ENCODE measurements at regions not wholly inside any gene's neighbourhood (a gene's known extent, or its start where the extent isn't known, plus 50 kb on each side); places are given as distances from the start of the nearest gene placed in this dataset.
"Not testable (repeated sequence)": the region's sequence is repeated elsewhere in the genome, so short reads cannot be mapped to it uniquely, and the experiment has no call there.

DNA sequence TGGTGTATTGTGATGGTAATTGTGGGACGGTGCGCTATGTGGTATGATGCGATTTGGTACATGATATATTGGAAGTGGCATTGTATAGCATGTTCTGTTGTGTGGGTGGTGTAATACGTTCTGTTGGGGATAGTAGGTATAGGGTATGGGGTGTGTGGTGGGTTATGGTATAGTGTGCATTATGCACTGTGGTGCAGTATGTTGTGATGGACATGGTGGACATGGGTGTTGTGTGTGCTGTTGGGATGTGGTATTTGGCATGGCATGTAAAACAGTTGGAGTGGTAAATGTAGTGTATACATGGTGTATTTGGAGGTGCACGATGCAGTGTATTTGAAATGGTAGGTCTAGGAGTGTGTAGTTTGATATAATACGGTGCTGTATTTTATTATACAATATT is 170.6 kb upstream of the CNTNAP4 start:
- no peak for DNase-seq
- in situ Hi-C loops (cut with HindIII; ENCODE audit: low pct_ligation_motif_present, low pct_unique_long_range_greater_than_20kb, low sequenced_read_pairs), result no loop called here

DNA sequence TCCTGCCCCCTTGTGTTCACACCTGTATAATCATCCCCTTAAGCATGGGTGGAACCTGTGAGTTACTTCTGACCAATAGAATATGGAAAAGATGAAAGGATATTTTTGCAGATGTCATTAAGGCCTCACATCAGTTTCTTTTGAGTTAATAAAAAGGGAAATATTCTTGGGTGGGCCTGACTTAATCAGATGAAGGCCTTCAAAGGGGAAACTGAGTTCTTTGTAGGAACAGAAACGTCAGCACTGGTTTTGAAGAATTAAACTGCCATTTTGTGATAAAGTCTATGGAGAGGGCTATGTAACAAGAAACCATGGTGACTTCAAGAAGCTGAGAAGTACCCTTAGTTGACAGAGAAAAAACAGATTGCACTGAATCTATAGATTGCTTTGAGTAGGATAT is 168.7 kb upstream of the CNTNAP4 start:
- in situ Hi-C loops (cut with HindIII; ENCODE audit: low pct_ligation_motif_present, low pct_unique_long_range_greater_than_20kb, low sequenced_read_pairs), result no loop called here
- no peak for DNase-seq

DNA sequence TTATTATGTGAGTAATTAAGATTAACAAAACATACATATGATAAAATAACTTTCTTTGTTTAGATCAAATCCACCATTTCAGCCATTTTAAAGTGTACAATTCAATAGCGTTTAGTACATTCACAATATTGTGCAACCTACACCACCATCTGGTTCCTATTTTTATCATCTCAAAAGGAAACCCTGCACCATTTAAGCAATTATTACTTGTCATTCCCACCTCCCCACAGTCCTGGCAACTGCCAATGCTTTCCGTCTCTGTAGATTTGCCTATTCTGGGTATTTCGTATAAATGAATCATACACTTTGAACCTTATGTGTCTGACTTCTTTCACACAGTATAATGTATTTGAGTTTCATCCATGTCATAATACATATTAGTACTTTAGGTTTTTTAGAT is 162.5 kb upstream of the CNTNAP4 start:
- DNase-seq, result no peak
- in situ Hi-C loops (cut with HindIII; ENCODE audit: low pct_ligation_motif_present, low pct_unique_long_range_greater_than_20kb, low sequenced_read_pairs), result no loop called here

DNA sequence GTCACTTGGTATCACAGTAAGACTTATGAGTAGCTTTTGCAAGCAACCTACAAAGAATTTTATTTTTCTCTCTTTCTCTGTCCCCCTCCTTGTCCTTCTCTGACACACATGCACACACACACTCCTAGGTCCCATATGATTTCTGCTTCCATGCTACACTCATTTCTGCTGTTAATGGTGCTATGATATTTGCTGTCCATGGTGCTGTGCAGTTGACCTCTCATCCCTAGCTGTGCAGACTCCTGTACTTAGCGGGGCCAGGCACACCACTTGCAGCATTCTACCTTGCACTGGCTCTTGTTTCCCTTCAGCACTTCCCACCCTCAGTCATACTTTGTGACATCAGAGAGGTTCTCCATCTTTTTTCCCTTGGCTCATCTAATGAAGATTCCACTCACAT is 158.9 kb upstream of the CNTNAP4 start:
- in situ Hi-C loops (cut with HindIII; ENCODE audit: low pct_ligation_motif_present, low pct_unique_long_range_greater_than_20kb, low sequenced_read_pairs), result no loop called here
- no peak for DNase-seq

DNA sequence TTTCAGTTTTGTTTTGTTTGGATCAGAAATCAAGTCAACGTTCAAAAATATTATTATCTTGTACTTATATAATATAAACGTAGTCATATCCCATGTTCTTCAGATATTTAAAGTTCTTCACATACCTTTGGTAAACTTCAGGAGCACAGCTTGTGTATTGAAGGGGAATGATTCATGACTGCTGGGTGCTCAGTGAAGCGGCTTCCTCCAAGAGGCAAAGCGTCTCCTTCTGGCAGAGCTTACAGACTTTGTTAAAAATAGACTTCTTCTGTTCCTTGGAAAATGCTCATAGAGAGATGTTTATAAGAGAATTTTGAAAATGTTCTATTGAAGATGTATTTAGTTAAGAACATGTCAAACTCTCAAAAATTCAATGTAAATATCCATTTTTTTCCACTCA is 155.6 kb upstream of the CNTNAP4 start:
- DNase-seq, result no peak
- in situ Hi-C loops (cut with HindIII; ENCODE audit: low pct_ligation_motif_present, low pct_unique_long_range_greater_than_20kb, low sequenced_read_pairs), result no loop called here

DNA sequence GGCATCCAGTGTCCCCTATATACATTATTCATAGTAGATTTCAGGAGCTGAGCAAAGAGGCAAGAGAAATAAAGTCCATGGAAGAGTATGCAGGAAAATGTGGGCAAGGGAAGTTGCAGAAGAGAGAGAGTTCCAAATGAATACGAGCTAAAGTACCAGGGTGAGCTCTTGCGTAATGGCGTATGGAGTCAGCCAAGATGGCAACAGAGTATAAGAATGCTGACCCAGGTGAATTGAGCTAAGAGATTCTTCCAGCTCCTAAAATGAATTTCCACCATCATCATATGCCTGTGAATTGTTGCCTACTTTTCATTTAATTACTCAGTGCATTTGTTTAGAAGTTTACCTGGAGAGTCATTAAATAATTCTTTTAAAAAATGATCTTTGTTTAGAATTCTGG is 153.2 kb upstream of the CNTNAP4 start:
- no peak for DNase-seq
- in situ Hi-C loops (cut with HindIII; ENCODE audit: low pct_ligation_motif_present, low pct_unique_long_range_greater_than_20kb, low sequenced_read_pairs), result no loop called here

DNA sequence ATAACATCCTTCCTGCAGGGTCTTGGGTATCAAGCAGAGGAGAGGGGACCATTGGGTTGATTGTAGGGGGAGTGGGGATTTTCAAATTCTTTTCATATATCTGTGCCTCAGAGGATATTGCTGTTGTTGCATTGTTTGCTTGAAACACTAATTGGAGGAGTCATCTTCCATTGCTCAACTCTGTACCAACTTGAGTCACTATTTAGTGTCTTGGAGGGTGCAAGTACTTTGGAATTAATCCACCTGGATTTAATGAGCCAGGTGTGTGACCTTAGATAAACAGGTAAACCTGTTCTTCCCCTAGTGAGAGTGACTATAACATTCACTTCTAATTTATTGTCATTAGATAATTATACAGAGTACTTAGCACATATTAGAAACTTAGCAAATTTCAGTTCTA is 151.3 kb upstream of the CNTNAP4 start:
- in situ Hi-C loops (cut with HindIII; ENCODE audit: low pct_ligation_motif_present, low pct_unique_long_range_greater_than_20kb, low sequenced_read_pairs), result no loop called here
- DNase-seq, result no peak

DNA sequence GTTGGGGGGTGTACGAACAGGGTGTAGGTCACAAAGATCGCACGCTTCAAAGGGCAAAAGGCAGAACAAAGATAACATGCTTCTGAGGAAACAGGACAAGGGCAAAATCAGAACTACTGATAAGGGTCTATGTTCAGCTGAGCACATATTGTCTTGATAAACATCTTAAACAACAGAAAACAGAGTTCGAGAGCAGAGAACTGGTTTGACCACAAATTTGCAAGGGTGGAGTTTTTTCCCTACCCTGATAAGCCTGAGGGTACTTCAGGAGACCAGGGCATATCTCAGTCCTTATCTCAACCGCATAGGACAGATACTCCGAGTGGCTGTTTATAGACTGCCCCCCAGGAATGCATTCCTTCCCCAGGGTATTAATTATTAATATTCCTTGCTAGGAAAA is 139.1 kb upstream of the CNTNAP4 start:
- DNase-seq; in situ Hi-C loops (cut with HindIII; ENCODE audit: low pct_ligation_motif_present, low pct_unique_long_range_greater_than_20kb, low sequenced_read_pairs): not testable (repeated sequence)

DNA sequence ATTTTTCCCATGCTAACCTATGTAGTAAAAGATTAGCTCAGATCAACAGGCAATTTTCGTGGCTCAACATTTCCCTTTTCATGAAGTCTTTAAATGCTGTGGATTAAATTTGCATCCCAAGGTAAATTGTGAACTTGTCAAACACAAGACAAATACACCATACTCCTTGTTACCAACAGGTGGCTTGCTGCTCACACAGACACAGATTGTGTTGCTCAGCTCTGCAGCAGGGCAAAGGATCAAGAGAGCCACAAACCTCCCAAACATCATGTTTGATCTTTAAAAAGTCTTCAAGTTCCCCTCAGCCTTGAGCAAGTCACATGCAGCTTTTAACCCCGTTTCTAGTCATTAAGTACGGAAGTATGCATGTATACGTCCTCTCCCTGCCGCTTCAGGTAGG is 119.6 kb upstream of the CNTNAP4 start:
- in situ Hi-C loops (cut with HindIII; ENCODE audit: low pct_ligation_motif_present, low pct_unique_long_range_greater_than_20kb, low sequenced_read_pairs), result no loop called here
- no peak for DNase-seq

DNA sequence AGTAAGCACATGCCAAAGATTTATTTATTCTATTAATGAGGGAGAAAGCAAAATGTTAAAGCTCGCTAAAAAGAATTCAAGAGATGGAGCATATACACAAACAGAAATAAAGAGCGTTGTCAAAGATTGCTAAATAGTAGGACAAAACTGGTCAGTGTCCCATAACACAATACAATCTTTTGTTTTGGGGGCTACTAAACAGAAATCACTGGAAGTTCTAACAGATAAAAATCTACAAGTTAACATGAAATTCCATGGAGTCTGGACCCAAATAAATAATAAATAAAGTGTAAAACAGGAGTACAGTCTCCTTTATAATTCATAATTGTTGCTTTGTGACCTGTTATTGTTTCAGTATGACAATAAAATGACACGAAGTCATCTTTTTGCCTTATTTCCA is 115.2 kb upstream of the CNTNAP4 start:
- no peak for DNase-seq
- in situ Hi-C loops (cut with HindIII; ENCODE audit: low pct_ligation_motif_present, low pct_unique_long_range_greater_than_20kb, low sequenced_read_pairs), result no loop called here

DNA sequence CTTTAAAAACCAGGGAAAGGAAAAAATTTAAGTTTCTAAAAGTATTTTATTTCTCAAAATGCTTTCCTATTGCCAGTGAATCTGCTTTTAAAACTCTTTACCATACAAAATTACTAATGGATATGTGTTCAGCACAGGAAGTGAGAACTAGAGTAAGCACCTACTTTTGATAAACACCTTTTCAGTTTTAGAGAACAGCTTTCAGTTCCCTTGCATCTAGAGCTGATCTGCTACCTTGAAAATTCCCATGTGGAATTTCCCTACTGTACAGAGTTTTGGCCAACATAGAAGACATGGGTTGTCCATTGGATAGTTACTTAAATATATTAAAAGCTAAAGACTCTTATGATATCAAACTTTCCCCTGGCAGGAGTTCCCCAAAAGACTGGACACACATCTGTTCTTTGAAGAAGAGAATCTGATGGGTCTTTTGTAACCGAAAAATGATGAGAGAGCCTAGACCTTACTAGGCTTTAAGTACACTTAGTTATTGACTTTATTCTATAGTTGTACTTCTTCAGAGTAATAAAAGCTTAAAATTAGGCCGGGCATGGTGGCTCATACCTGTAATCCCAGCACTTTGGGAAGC is 112.1 kb upstream of the CNTNAP4 start:
- in situ Hi-C loops (cut with HindIII; ENCODE audit: low pct_ligation_motif_present, low pct_unique_long_range_greater_than_20kb, low sequenced_read_pairs), result no loop called here
- DNase-seq, result no peak

DNA sequence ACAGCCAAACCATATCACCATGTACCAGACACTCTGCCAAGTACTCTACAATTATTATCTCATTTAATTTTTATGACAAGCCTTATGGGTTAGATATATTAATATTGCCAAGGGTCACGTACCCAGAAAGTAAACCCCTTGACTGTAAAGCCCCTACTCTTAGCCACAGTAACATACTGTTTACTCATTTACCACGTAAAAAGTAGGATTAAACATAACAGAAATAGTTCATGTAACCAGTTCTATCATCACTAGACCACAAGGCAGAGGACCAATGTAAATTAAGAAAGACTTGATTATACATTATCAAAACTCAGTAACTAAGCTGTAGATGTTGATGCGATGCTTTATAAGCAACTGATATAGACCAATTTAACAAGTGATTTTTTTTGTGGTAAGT is 101.5 kb upstream of the CNTNAP4 start:
- no peak for DNase-seq
- in situ Hi-C loops (cut with HindIII; ENCODE audit: low pct_ligation_motif_present, low pct_unique_long_range_greater_than_20kb, low sequenced_read_pairs), result no loop called here

DNA sequence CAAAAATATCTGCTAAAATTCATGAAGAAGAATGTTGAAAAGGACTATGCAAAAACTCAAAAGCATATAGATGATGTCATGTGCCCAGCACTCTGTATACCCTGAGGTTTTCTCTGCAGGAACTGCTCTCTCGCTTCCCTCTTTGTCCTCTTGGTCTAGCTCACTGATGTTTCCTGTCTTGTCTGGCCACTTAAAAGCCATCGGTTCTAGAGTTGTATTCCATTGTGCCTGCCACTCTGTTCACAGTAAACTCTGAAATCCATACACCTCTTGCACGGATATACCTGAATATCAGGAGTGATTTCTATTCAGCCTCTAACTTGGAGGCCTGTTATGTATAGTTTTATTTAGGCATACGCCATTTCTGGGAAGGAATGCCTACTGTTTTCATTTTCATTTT is 101.0 kb upstream of the CNTNAP4 start:
- DNase-seq, result no peak
- in situ Hi-C loops (cut with HindIII; ENCODE audit: low pct_ligation_motif_present, low pct_unique_long_range_greater_than_20kb, low sequenced_read_pairs), result no loop called here

DNA sequence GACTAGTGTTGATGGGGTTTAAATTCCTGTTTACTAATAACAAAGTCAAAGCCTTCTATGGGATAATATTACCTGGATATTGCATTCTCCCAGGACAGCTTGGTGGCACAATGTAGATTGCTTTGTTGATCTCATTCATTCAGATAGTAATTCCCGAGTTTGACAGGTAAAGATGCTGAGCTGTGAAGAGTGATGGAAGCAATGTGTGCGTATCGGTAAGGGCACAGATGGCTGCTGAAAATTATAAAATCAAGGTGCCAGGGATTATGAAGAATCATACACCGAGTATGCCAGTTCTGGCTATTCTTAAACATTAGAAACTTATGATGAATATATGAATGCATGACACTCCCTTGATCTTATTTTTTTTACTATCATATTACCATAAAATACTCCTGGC is 100.6 kb upstream of the CNTNAP4 start:
- in situ Hi-C loops (cut with HindIII; ENCODE audit: low pct_ligation_motif_present, low pct_unique_long_range_greater_than_20kb, low sequenced_read_pairs), result no loop called here
- no peak for DNase-seq

DNA sequence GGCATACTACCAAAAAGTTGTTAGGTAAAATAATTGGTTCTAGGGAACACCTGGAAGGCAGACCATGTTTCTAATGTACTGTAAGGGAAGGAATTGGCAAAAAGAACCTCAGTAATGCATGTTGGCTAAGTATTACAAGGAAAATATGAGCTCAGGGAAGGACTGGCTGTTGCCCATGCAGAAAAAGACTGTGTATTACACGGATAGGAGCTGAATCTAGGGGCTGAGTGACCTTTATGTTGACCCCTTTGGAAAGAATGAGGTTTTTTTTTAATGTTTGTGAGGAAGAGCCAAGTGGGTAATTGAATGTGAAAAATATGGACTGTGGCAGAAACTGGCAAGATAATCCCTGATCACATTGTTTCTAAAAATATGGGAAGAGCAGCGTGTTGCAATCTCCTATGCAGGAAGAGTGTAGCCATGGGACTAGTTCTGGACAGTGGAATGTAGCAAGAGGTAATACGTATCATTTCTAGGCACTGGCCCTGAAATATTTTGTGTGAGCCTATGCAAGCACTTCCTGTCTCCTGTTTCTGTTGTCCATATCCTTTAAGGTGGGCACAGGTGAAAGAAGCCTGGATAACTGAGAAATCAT is 95.1 kb upstream of the CNTNAP4 start:
- DNase-seq, result no peak
- in situ Hi-C loops (cut with HindIII; ENCODE audit: low pct_ligation_motif_present, low pct_unique_long_range_greater_than_20kb, low sequenced_read_pairs), result no loop called here

DNA sequence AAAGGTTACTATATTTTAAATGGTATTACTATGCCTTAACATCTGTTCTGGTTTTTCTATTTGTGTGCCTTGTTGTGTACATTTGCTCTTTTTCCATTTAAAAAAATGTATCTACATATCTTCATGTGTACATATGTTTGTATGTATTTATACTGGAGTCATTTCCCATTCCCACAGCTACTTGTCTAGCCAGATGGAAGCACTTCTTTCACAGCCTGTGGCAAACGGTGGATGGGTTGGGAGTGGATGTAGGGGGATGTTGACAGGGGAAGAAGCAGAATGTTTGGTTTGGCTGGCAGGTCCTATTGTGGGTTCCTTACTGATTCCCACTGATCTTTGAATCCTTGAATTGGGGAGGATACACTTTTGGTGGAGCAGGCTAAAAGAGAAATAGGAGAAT is 93.6 kb upstream of the CNTNAP4 start:
- in situ Hi-C loops (cut with HindIII; ENCODE audit: low pct_ligation_motif_present, low pct_unique_long_range_greater_than_20kb, low sequenced_read_pairs), result no loop called here
- DNase-seq, result no peak

DNA sequence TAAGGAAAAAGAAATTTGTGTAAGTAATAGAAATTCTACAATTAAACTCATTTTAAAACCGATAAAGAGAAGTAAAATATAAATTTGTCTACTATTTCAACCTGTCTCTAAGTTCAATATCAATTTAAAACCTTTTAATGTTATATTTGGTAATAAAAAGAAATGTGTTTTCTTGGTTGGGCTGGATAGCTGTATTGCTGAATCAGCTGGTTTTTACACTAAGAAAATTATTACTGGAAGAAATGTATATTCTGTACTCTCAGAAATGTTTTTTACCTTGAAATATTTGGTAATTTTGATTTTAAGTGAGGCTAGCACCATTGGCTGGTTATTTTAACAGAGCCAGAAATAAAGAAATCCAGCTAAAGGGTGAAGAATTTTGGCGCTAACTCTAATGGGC is 87.1 kb upstream of the CNTNAP4 start:
- DNase-seq, result no peak
- in situ Hi-C loops (cut with HindIII; ENCODE audit: low pct_ligation_motif_present, low pct_unique_long_range_greater_than_20kb, low sequenced_read_pairs), result no loop called here

DNA sequence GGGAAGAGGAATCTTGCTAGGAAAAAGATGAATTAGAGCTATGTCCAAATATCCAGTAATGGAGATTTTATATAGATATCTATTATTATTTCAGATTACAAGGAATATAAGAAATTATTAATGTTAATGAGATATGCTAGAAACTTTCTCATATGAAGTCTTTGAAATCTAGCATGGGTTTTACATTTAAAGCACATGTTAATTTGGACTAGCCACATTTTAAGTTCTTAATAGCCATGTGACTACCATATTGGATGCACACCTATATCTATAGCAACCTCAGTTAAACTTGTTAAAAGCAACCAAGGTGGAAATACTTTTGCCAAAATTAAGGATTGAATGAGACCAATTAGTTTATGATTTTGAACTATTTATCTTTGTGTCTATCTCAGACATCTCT is 86.7 kb upstream of the CNTNAP4 start:
- no peak for DNase-seq
- in situ Hi-C loops (cut with HindIII; ENCODE audit: low pct_ligation_motif_present, low pct_unique_long_range_greater_than_20kb, low sequenced_read_pairs), result no loop called here

DNA sequence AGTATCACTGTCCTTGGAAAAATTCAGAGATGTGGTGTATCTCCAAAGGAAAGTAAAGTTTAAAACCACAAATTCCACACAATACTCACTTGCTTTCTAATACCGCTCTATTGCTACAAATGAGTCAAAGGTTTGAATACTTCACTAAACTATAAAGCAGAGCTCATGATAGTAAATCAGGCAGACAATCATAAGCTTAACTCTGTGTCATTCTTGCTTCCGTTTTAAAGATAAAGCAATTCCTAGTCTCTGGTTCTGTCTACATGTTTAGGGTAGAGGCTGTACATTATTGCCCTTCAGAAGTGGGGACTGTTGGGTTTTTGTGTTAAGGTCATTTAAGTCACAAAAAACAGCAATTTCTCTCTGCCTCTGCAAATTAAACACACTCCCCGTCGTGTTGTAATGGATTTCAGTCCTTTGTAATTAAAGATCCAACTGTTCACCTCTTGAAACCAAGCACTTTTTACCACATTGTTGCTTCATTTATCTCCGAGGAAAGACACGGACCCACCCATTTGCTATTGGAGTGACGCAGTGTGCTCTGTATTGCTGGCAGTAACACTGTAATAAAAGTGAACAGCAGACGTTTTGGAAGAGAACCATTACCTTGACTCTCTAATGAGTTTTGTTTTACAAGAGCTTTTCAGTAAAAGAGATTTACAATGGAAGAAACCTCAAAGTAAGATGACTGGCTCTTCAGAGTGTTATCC is 83.1 kb upstream of the CNTNAP4 start:
- DNase-seq, result no peak

DNA sequence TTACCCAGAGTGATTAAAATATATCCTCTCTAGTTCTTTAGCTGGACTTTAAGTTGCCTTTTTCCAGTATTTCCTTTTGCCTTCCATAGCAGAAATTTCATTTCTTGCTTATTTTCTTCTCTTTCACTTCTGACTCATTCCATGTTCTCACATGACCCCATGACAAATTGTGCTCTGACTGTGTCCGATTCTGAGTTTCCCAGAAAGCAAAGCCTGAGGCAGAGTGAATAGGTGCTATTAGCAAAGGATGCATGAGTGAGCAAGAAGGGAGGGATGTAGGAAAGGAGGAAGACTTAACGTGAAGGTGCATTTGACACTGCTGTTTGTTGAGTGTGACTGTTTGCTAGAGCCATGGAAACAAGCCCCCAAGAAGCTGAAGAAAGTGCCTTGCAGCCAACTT is 82.6 kb upstream of the CNTNAP4 start:
- in situ Hi-C loops (cut with HindIII; ENCODE audit: low pct_ligation_motif_present, low pct_unique_long_range_greater_than_20kb, low sequenced_read_pairs), result no loop called here
- DNase-seq, result no peak

More for the DNA sequence above, 83.1 kb upstream of the CNTNAP4 start:
- in situ Hi-C loops (cut with HindIII; ENCODE audit: low pct_ligation_motif_present, low pct_unique_long_range_greater_than_20kb, low sequenced_read_pairs), result no loop called here
